ENCODE measurements at regions not wholly inside any gene's neighbourhood (a gene's known extent, or its start where the extent isn't known, plus 50 kb on each side); places are given as distances from the start of the nearest gene placed in this dataset.

GRCh38 chr3:106193876-106194275 is 325.1 kb upstream of the CBLB start:
- no peak overlapping the region for H3K4me3 ChIP-seq (ENCODE audit: low read length)
- H3K9me3 ChIP-seq (ENCODE audit: control insufficient read depth, low read length): no peaks in the 10 kb centered on the region
- H3K4me1 ChIP-seq (ENCODE audit: control insufficient read depth, insufficient read depth, low read length): no peaks in the 10 kb centered on the region
- H3K9ac ChIP-seq (ENCODE audit: low read length): no peak overlapping the region
- no peaks in the 10 kb centered on the region for H3K27me3 ChIP-seq (ENCODE audit: control insufficient read depth, insufficient read depth, low read length)
- H3K36me3 ChIP-seq (ENCODE audit: control insufficient read depth, insufficient read depth, low read length): no peaks in the 10 kb centered on the region

DNA sequence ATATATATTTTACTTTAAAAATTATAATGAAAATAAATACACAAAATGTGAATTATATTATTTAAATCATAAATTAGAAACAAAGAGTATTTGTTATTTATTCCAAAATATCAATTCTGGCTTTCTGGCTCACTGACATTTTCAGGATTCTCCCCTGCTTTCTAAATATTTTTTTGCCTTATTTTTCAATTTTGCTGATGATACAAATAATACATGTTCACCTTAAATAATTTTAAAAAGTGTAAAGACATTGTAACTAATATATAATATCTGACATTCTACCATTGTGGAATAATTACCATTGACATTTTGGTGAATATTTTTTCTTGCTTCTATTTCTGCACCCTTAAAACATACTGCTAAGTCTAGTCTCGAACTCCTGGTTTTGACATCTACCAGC is 325.9 kb upstream of the CBLB start:
- no peak overlapping the region for H3K4me3 ChIP-seq (ENCODE audit: low read length)
- H3K27me3 ChIP-seq (ENCODE audit: control insufficient read depth, insufficient read depth, low read length): no peaks in the 10 kb centered on the region
- H3K9me3 ChIP-seq (ENCODE audit: control insufficient read depth, low read length): no peaks in the 10 kb centered on the region
- H3K4me1 ChIP-seq (ENCODE audit: control insufficient read depth, insufficient read depth, low read length): no peaks in the 10 kb centered on the region
- no peaks in the 10 kb centered on the region for H3K36me3 ChIP-seq (ENCODE audit: control insufficient read depth, insufficient read depth, low read length)
- H3K9ac ChIP-seq (ENCODE audit: low read length): no peak overlapping the region

GRCh38 chr3:106197532-106198194 is 328.9 kb upstream of the CBLB start:
- Histone ChIP-seq H3K27me3 (ENCODE audit: control insufficient read depth, insufficient read depth, low read length) (no peaks in the 10 kb centered on the region), H3K4me1 (ENCODE audit: control insufficient read depth, insufficient read depth, low read length) (no peaks in the 10 kb centered on the region), H3K9me3 (ENCODE audit: control insufficient read depth, low read length) (no peaks in the 10 kb centered on the region), H3K4me3 (ENCODE audit: low read length) (no peak overlapping the region), H3K9ac (ENCODE audit: low read length) (no peak overlapping the region), H3K36me3 (ENCODE audit: control insufficient read depth, insufficient read depth, low read length) (no peaks in the 10 kb centered on the region)

DNA sequence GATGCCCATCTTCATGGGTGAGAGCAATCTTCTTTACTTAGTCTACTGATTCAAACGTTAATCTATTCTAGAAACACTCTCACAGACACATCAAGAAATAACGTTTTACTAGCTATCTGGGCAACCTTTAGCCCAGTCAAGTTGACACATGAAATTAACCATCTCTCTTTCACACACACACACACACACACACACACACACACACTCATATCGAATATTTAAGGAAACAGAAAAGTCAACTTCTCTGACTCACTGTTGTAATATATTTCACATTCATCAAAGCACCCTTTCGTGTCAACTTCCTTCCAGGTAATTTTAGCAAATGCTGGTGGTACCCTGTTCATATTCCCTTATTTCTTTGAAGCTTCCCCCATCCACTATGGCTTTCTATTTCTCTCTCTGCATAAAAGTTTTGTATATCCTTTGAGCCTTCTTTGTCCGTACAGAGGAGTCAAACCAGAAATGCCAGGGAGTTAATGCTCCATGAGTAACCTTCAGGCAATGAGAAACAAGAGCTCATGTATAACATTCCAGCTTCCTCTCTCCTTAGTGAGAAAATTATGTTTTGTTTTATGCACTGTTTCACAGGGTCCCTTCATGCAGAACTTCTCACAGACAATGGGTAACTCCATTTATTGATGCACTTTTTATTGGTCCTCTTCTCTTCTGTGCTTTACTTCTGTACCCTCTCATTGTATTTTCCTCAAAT is 335.5 kb upstream of the CBLB start:
- no peak overlapping the region for H3K4me3 ChIP-seq (ENCODE audit: low read length)
- H3K9ac ChIP-seq (ENCODE audit: low read length): no peak overlapping the region
- H3K9me3 ChIP-seq (ENCODE audit: control insufficient read depth, low read length): no peaks in the 10 kb centered on the region
- H3K27me3 ChIP-seq (ENCODE audit: control insufficient read depth, insufficient read depth, low read length): no peaks in the 10 kb centered on the region
- H3K4me1 ChIP-seq (ENCODE audit: control insufficient read depth, insufficient read depth, low read length): no peaks in the 10 kb centered on the region
- H3K36me3 ChIP-seq (ENCODE audit: control insufficient read depth, insufficient read depth, low read length): no peaks in the 10 kb centered on the region

- no peaks in the 10 kb centered on the region for H3K27me3 ChIP-seq (ENCODE audit: control insufficient read depth, insufficient read depth, low read length)
- H3K4me3 ChIP-seq (ENCODE audit: low read length): no peak overlapping the region
- H3K36me3 ChIP-seq (ENCODE audit: control insufficient read depth, insufficient read depth, low read length): no peaks in the 10 kb centered on the region
- H3K9me3 ChIP-seq (ENCODE audit: control insufficient read depth, low read length): no peaks in the 10 kb centered on the region
- no peak overlapping the region for H3K9ac ChIP-seq (ENCODE audit: low read length)
- H3K4me1 ChIP-seq (ENCODE audit: control insufficient read depth, insufficient read depth, low read length): no peaks in the 10 kb centered on the region
Measured at GRCh38 chr3:106206146-106206545, 337.3 kb upstream of the CBLB start.

- no peaks in the 10 kb centered on the region for H3K4me1 ChIP-seq (ENCODE audit: control insufficient read depth, insufficient read depth, low read length)
- H3K9me3 ChIP-seq (ENCODE audit: control insufficient read depth, low read length): no peaks in the 10 kb centered on the region
- no peak overlapping the region for H3K4me3 ChIP-seq (ENCODE audit: low read length)
- no peaks in the 10 kb centered on the region for H3K36me3 ChIP-seq (ENCODE audit: control insufficient read depth, insufficient read depth, low read length)
- H3K9ac ChIP-seq (ENCODE audit: low read length): no peak overlapping the region
- no peaks in the 10 kb centered on the region for H3K27me3 ChIP-seq (ENCODE audit: control insufficient read depth, insufficient read depth, low read length)
Measured at GRCh38 chr3:106206613-106207012, 337.8 kb upstream of the CBLB start.

- no peaks in the 10 kb centered on the region for H3K4me1 ChIP-seq (ENCODE audit: control insufficient read depth, insufficient read depth, low read length)
- no peaks in the 10 kb centered on the region for H3K27me3 ChIP-seq (ENCODE audit: control insufficient read depth, insufficient read depth, low read length)
- H3K4me3 ChIP-seq (ENCODE audit: low read length): no peak overlapping the region
- H3K9ac ChIP-seq (ENCODE audit: low read length): no peak overlapping the region
- no peaks in the 10 kb centered on the region for H3K9me3 ChIP-seq (ENCODE audit: control insufficient read depth, low read length)
- H3K36me3 ChIP-seq (ENCODE audit: control insufficient read depth, insufficient read depth, low read length): no peaks in the 10 kb centered on the region
Measured at GRCh38 chr3:106208251-106208650, 339.4 kb upstream of the CBLB start.

GRCh38 chr3:106208967-106209366 is 340.2 kb upstream of the CBLB start:
- H3K4me3 ChIP-seq (ENCODE audit: low read length): no peak overlapping the region
- no peaks in the 10 kb centered on the region for H3K36me3 ChIP-seq (ENCODE audit: control insufficient read depth, insufficient read depth, low read length)
- no peaks in the 10 kb centered on the region for H3K27me3 ChIP-seq (ENCODE audit: control insufficient read depth, insufficient read depth, low read length)
- H3K9ac ChIP-seq (ENCODE audit: low read length): no peak overlapping the region
- H3K9me3 ChIP-seq (ENCODE audit: control insufficient read depth, low read length): no peaks in the 10 kb centered on the region
- H3K4me1 ChIP-seq (ENCODE audit: control insufficient read depth, insufficient read depth, low read length): no peaks in the 10 kb centered on the region

DNA sequence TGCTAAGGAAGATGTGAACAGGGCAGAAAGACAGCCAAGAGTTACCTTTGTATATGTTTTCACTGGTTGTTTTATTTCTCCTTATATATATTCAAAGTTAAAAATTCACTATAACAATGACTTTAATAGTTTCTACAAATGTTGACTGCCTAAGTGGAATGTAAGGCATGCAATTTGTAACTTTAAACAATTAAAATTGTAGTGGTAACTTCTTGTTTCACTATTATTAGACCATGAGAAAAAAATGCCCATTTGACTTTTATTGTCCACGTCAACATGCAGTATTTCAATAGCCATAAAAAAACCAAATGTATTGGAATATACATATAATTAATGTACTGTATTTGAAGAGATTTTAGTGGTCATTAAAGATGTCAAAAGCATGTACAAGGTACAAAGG is 340.7 kb upstream of the CBLB start:
- Histone ChIP-seq H3K4me3 (ENCODE audit: low read length) (no peak overlapping the region), H3K9me3 (ENCODE audit: control insufficient read depth, low read length) (no peaks in the 10 kb centered on the region), H3K4me1 (ENCODE audit: control insufficient read depth, insufficient read depth, low read length) (no peaks in the 10 kb centered on the region), H3K9ac (ENCODE audit: low read length) (no peak overlapping the region), H3K27me3 (ENCODE audit: control insufficient read depth, insufficient read depth, low read length) (no peaks in the 10 kb centered on the region), H3K36me3 (ENCODE audit: control insufficient read depth, insufficient read depth, low read length) (no peaks in the 10 kb centered on the region)

GRCh38 chr3:106210923-106211322 is 342.1 kb upstream of the CBLB start:
- H3K27me3 ChIP-seq (ENCODE audit: control insufficient read depth, insufficient read depth, low read length): no peaks in the 10 kb centered on the region
- H3K4me1 ChIP-seq (ENCODE audit: control insufficient read depth, insufficient read depth, low read length): no peaks in the 10 kb centered on the region
- H3K9ac ChIP-seq (ENCODE audit: low read length): no peak overlapping the region
- no peaks in the 10 kb centered on the region for H3K36me3 ChIP-seq (ENCODE audit: control insufficient read depth, insufficient read depth, low read length)
- no peak overlapping the region for H3K4me3 ChIP-seq (ENCODE audit: low read length)
- no peaks in the 10 kb centered on the region for H3K9me3 ChIP-seq (ENCODE audit: control insufficient read depth, low read length)

DNA sequence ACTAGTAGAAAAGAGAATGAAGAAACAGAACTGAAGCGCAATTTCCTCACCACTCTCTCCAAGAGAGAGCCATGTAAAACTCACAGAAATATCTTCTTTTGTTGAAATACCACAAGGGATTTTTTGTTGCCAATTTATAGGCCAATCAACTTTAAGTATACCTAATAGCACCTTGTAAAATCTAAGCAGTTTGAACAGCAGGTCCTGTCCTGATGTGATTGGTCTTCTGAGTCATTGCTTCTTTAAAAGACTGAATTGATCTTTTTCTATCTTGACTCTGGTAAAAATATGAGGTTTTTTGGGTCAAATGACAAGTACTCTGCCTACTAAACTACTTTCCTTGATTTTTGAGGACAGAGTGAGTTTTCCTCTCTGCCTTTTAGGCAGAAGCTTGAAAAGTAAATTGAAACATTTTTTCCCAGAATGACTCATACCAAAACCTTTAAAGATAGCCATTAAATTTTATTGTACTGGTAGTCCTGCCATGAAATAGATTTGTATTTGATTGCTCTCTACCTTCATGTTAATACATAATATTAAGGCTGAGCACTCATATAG is 343.9 kb upstream of the CBLB start:
- Histone ChIP-seq H3K4me3 (ENCODE audit: low read length) (no peak overlapping the region), H3K9ac (ENCODE audit: low read length) (no peak overlapping the region), H3K9me3 (ENCODE audit: control insufficient read depth, low read length) (no peaks in the 10 kb centered on the region), H3K4me1 (ENCODE audit: control insufficient read depth, insufficient read depth, low read length) (no peaks in the 10 kb centered on the region), H3K27me3 (ENCODE audit: control insufficient read depth, insufficient read depth, low read length) (no peaks in the 10 kb centered on the region), H3K36me3 (ENCODE audit: control insufficient read depth, insufficient read depth, low read length) (no peaks in the 10 kb centered on the region)

DNA sequence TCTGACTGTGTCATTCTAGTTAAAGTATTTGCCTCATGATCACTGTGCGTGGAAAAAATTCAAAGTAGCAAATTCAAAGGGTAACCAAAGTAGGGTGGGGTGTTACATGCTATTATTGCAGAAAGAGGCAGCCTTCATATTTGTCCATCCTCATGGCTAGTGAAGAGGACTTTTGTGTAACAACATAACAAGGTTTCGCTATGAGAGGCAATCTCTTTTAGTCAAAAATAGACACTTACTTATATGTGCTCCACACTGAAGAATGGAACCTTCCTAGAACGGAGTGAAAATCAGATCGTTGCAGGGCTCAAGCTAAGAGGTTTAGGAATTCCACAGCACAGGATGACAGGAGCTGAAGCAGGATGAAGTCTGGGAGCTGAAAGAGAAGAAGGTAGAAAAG is 345.1 kb upstream of the CBLB start:
- no peaks in the 10 kb centered on the region for H3K9me3 ChIP-seq (ENCODE audit: control insufficient read depth, low read length)
- H3K4me3 ChIP-seq (ENCODE audit: low read length): no peak overlapping the region
- H3K27me3 ChIP-seq (ENCODE audit: control insufficient read depth, insufficient read depth, low read length): no peaks in the 10 kb centered on the region
- H3K36me3 ChIP-seq (ENCODE audit: control insufficient read depth, insufficient read depth, low read length): no peaks in the 10 kb centered on the region
- no peaks in the 10 kb centered on the region for H3K4me1 ChIP-seq (ENCODE audit: control insufficient read depth, insufficient read depth, low read length)
- H3K9ac ChIP-seq (ENCODE audit: low read length): no peak overlapping the region

All from mucosa of stomach (tissue), 1 donor.